Caco-2 (cell line): ENCODE measurements at regions not wholly inside any gene's neighbourhood (a gene's known extent, or its start where the extent isn't known, plus 50 kb on each side); places are given as distances from the start of the nearest gene placed in this dataset.
"Not testable (repeated sequence)": the region's sequence is repeated elsewhere in the genome, so short reads cannot be mapped to it uniquely, and the experiment has no call there.

Experiments used
- BruUV-seq: library from RNA; stranded (reverse); fragments of 400-500 nt; replicated peaks from 2 replicates; lab custom pipeline; 2021; lab: Mats Ljungman, UMichigan
- CTCF ChIA-PET: fragments of 300-600 bp; sonication (Branson Sonifier 250); formaldehyde crosslinking; loops from one replicate; lab custom pipeline; 2022; ENCODE audit warnings: antibody characterized with exemption; lab: Charles Lee
- POLR2A ChIA-PET: fragments of 300-600 bp; sonication (Branson Sonifier 250); formaldehyde crosslinking; loops from one replicate; lab custom pipeline; 2022; ENCODE audit warnings: antibody characterized with exemption; lab: Charles Lee
- DNase-seq, 2 experiments: peaks; one replicate each; pipeline versions ENCODE4 v3.0.0 to v3.0.0-alpha.2; 2020 to 2022
- H3K27me3 ChIP-seq: replicated peaks from 2 replicates; pipeline ENCODE4 v1.6.0; 2011; ENCODE audit warnings: low read length; ENCODE audit not compliant: control insufficient read depth, insufficient read depth
- H3K36me3 ChIP-seq: 2 replicates; pipeline ENCODE4 v1.5.1; 2011; ENCODE audit warnings: low read length; ENCODE audit not compliant: control insufficient read depth, insufficient read depth
- H3K4me1 ChIP-seq: fragments of 250-450 bp; sonication (Bioruptor Pico); 2 replicates; pipeline ENCODE4 v1.5.1; 2020; ENCODE audit warnings: mild to moderate bottlenecking
- H3K4me3 ChIP-seq: 2 replicates; pipeline ENCODE4 v1.5.1; 2011; ENCODE audit warnings: low read depth, mild to moderate bottlenecking, control low read depth, low read length
- H3K9me3 ChIP-seq: fragments of 250-450 bp; sonication (Bioruptor Pico); 2 replicates; pipeline ENCODE4 v1.5.1; 2020; ENCODE audit warnings: mild to moderate bottlenecking, moderate library complexity
- H3K27ac Mint-ChIP-seq: one replicate; pipeline ENCODE4 v1.8.0; 2022; ENCODE audit warnings: mixed read lengths; ENCODE audit not compliant: unreplicated experiment
- H3K27me3 Mint-ChIP-seq: one replicate; pipeline ENCODE4 v1.8.0; 2022; ENCODE audit warnings: mixed read lengths; ENCODE audit not compliant: insufficient read depth, unreplicated experiment
- H3K36me3 Mint-ChIP-seq: one replicate; pipeline ENCODE4 v1.8.0; 2022; ENCODE audit warnings: mild to moderate bottlenecking, mixed read lengths; ENCODE audit not compliant: insufficient read depth, unreplicated experiment
- H3K4me1 Mint-ChIP-seq: one replicate; pipeline ENCODE4 v1.8.0; 2022; ENCODE audit warnings: low read depth, mixed read lengths; ENCODE audit not compliant: unreplicated experiment
- H3K4me3 Mint-ChIP-seq: one replicate; pipeline ENCODE4 v1.8.0; 2022; ENCODE audit warnings: mild to moderate bottlenecking, moderate library complexity, mixed read lengths; ENCODE audit not compliant: unreplicated experiment
- H3K9me3 Mint-ChIP-seq: one replicate; pipeline ENCODE4 v1.8.0; 2022; ENCODE audit warnings: mixed read lengths; ENCODE audit not compliant: unreplicated experiment
- intact Hi-C: fragments of 100-400 bp; cut with micrococcal nuclease; formaldehyde crosslinking; loops from one replicate; pipeline ENCODE4 v1.10.0; 2022; ENCODE audit not compliant: unreplicated experiment
- TF ChIP-seq, protein P1 (sequence below), 2 experiments: fragments of 200-600 bp in 1 of 2; IDR thresholded peaks; 1 replicate in 1 of 2; 2 replicates in 1 of 2; pipeline versions ENCODE4 v1.5.1 to v1.8.0; 2011 to 2022; ENCODE audit warnings: antibody characterized with exemption in 1 of 2, control low read depth in 1 of 2, inconsistent platforms in 1 of 2, low read depth in 1 of 2, low read length in 1 of 2, mild to moderate bottlenecking in 1 of 2, moderate library complexity in 1 of 2; ENCODE audit not compliant: insufficient read depth in 1 of 2, severe bottlenecking in 1 of 2, unreplicated experiment in 1 of 2

DNA sequence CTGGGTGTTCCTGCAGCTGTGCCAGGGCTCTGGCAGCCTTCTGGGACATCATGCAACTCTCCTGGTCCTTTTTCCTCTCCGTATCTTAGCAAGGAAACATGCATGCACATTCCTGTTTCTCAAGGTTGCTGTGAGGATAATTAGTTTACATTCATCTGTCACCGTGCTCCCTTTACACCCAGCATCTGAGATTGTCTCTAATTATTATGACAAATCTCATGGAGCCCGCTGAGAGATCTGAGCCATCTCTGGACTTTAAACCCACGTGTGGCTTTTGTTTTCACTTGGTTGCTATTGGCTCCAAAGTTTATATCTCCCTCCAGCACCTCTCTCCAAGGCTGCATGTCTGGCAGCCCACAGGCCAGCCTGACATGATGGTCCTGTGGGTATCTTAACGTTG lies 167.6 kb downstream of the UNC5CL start:
- no peaks in the 10 kb centered on the region for H3K4me1 ChIP-seq
- no TSS peak for BruUV-seq
- Mint-ChIP-seq H3K9me3 (no peaks in the 10 kb centered on the region), H3K27me3 (peaks cover 5% of the 10 kb centered on the region), H3K27ac (no peak overlapping the region), H3K4me1 (no peaks in the 10 kb centered on the region), H3K36me3 (no peaks in the 10 kb centered on the region), H3K4me3 (no peak overlapping the region)
- POLR2A ChIA-PET, result no interaction called here
- H3K9me3 ChIP-seq, result no peaks in the 10 kb centered on the region
- DNase-seq, result no peak
- TF ChIP-seq, protein P1, sequence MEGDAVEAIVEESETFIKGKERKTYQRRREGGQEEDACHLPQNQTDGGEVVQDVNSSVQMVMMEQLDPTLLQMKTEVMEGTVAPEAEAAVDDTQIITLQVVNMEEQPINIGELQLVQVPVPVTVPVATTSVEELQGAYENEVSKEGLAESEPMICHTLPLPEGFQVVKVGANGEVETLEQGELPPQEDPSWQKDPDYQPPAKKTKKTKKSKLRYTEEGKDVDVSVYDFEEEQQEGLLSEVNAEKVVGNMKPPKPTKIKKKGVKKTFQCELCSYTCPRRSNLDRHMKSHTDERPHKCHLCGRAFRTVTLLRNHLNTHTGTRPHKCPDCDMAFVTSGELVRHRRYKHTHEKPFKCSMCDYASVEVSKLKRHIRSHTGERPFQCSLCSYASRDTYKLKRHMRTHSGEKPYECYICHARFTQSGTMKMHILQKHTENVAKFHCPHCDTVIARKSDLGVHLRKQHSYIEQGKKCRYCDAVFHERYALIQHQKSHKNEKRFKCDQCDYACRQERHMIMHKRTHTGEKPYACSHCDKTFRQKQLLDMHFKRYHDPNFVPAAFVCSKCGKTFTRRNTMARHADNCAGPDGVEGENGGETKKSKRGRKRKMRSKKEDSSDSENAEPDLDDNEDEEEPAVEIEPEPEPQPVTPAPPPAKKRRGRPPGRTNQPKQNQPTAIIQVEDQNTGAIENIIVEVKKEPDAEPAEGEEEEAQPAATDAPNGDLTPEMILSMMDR (IDR thresholded peaks at IDR 0.05; ENCODE audit: insufficient read depth in 1 of 2, low read depth in 1 of 2, low read length in 1 of 2, severe bottlenecking in 1 of 2, unreplicated experiment in 1 of 2), result no peak
- CTCF ChIA-PET, result no interaction called here
- H3K27me3 ChIP-seq, result no peaks in the 10 kb centered on the region
- intact Hi-C loops, result no loop called here
- no peak overlapping the region for H3K4me3 ChIP-seq
- no peaks in the 10 kb centered on the region for H3K36me3 ChIP-seq

DNA sequence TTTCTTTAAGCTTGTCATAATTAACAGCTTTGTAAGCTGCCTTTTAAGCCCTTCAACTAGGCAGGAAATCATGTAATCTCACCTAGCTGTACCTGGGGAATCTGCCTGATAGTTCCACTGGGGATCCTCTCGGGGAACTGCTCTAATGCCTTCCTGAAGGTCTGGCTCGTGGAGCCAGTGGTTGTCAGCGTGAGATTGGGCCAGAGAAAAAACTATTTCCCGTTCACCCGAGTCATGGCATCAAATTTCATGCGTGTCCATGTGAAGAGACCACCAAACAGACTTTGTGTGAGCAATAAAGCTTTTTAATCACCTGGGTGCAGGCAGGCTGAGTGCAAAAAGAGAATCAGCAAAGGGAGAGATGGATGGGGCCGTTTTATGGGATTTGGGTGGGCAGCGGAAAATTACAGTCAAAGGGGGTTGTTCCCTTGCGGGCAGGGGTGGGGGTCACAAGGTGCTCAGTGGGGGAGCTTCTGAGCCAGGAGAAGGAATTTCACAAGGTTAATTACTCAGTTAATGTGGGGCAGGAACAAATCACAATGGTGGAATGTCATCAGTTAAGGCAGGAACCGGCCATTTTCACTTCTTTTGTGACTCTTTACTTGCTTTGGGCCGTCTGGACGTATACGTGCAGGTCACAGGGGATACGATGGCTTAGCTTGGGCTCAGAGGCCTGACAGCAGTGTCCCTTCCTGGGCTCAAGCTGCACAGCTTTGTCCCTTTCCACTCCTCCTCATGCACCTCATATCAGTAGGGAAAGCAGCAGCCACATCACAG lies 170.7 kb downstream of the UNC5CL start:
- H3K9me3 ChIP-seq, H3K4me3 ChIP-seq, H3K4me3 Mint-ChIP-seq, intact Hi-C loops, H3K27me3 Mint-ChIP-seq, H3K27me3 ChIP-seq, CTCF ChIA-PET, H3K4me1 Mint-ChIP-seq, POLR2A ChIA-PET, H3K27ac Mint-ChIP-seq, H3K36me3 Mint-ChIP-seq, BruUV-seq, DNase-seq, H3K9me3 Mint-ChIP-seq, H3K36me3 ChIP-seq, H3K4me1 ChIP-seq: not testable (repeated sequence)

DNA sequence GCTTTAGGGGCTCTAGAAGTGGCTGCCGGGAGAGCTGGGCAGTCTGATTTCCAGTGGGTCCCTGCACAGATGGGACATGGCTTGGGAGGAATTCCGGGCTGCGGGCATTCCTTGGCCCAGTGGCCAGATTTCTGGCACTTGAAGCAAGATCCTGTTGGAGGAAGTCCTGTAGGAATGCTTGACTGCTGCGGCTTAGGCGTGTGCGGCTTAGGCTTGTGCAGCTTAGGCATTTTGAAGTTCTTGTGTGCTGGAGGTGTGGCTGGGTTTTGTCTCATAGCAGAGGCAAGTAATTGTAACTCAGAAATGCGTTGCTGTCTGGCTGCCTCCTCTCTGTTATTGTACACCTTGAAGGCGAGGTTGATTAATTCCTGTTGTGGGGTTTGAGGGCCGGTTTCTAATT lies 171.5 kb downstream of the UNC5CL start:
- not testable (repeated sequence) for H3K4me3 Mint-ChIP-seq

GRCh38 chr6:40865259-40865658 lies 173.8 kb downstream of the UNC5CL start:
- intact Hi-C loops, DNase-seq, H3K9me3 Mint-ChIP-seq, H3K4me3 Mint-ChIP-seq, POLR2A ChIA-PET, H3K27me3 ChIP-seq, H3K4me1 ChIP-seq, H3K4me1 Mint-ChIP-seq, H3K4me3 ChIP-seq, H3K36me3 ChIP-seq, BruUV-seq, H3K36me3 Mint-ChIP-seq, H3K27ac Mint-ChIP-seq, CTCF ChIA-PET, H3K27me3 Mint-ChIP-seq, H3K9me3 ChIP-seq: not testable (repeated sequence)

More for the DNA sequence above, 171.5 kb downstream of the UNC5CL start:
- H3K36me3 Mint-ChIP-seq, H3K4me1 Mint-ChIP-seq, DNase-seq, POLR2A ChIA-PET, CTCF ChIA-PET, H3K4me3 ChIP-seq, BruUV-seq, H3K9me3 ChIP-seq, intact Hi-C loops, H3K27me3 Mint-ChIP-seq, H3K27ac Mint-ChIP-seq, H3K9me3 Mint-ChIP-seq, H3K36me3 ChIP-seq, H3K27me3 ChIP-seq, H3K4me1 ChIP-seq: not testable (repeated sequence)
